GM12892 (cell line): ENCODE measurements at regions not wholly inside any gene's neighbourhood (a gene's known extent, or its start where the extent isn't known, plus 50 kb on each side); places are given as distances from the start of the nearest gene placed in this dataset.

Experiments used
- POLR2A ChIP-seq: IDR thresholded peaks from 2 replicates; pipeline ENCODE4 v1.6.1; 2011; ENCODE audit warnings: low read depth, low read length, control low read depth
- POLR2AphosphoS5 ChIP-seq: IDR thresholded peaks from 2 replicates; pipeline ENCODE4 v1.6.1; 2011; ENCODE audit warnings: low read depth, low read length, control low read depth

DNA sequence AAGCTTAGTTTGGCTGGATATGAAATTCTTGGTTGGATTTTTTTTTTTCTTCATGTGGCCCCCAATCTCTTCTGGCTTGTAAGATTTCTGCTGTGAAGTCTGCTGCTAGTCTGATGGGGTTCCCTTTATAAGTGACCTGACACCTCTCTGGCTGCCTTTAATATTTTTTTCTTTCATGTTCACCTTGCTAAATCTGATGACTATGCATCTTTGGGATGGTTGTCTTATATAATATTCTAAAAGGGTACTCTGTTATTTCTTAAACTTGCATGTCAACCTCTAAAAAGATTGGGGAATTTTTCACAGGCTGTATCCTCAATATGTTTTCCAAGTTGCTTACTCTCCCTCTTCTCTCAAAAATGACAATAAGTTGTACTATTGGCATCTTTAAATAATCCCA, 500.0 kb downstream of the CAAP1 start:
- TF ChIP-seq POLR2A: no peak
- TF ChIP-seq POLR2AphosphoS5: no peak
